H1 (cell line): ENCODE measurements at regions not wholly inside any gene's neighbourhood (a gene's known extent, or its start where the extent isn't known, plus 50 kb on each side); places are given as distances from the start of the nearest gene placed in this dataset.

Experiments
- ATF2 ChIP-seq: IDR thresholded peaks from 2 replicates; pipeline ENCODE4 v1.6.1; 2012; ENCODE audit warnings: low read length, inconsistent platforms
- ATF3 ChIP-seq: IDR thresholded peaks from 2 replicates; pipeline ENCODE4 v1.6.1; 2011; ENCODE audit warnings: low read depth, mild to moderate bottlenecking, low read length; ENCODE audit not compliant: insufficient read depth
- BRCA1 ChIP-seq: IDR thresholded peaks from 2 replicates; pipeline ENCODE4 v1.6.1; 2012; ENCODE audit warnings: low read depth, low read length, improper control_type of control experiment
- CTCF ChIP-seq, 3 experiments: IDR thresholded peaks; 1 replicate in 2 of 3; 2 replicates in 1 of 3; pipeline versions ENCODE4 v1.5.1 to v1.6.1; 2011; ENCODE audit warnings: low read length in 3 of 3, mild to moderate bottlenecking in 3 of 3, inconsistent platforms in 2 of 3, low read depth in 1 of 3, moderate library complexity in 1 of 3; ENCODE audit not compliant: insufficient read depth in 1 of 3; ENCODE audit errors: control extremely low read depth in 1 of 3
- EP300 ChIP-seq, 2 experiments: IDR thresholded peaks; 1 replicate in 1 of 2; 2 replicates in 1 of 2; pipeline ENCODE4 v1.6.1; 2011 to 2012; ENCODE audit warnings: low read depth in 2 of 2, low read length in 2 of 2, mild to moderate bottlenecking in 2 of 2, borderline replicate concordance in 1 of 2, inconsistent platforms in 1 of 2, moderate library complexity in 1 of 2
- NRF1 ChIP-seq: IDR thresholded peaks from 2 replicates; pipeline ENCODE4 v1.6.1; 2011; ENCODE audit warnings: mild to moderate bottlenecking, low read depth, low read length, improper control_type of control experiment
- POLR2A ChIP-seq, 2 experiments: IDR thresholded peaks; 1 replicate in 1 of 2; 2 replicates in 1 of 2; pipeline ENCODE4 v1.6.1; 2011; ENCODE audit warnings: low read depth in 2 of 2, low read length in 2 of 2, mild to moderate bottlenecking in 2 of 2; ENCODE audit errors: control extremely low read depth in 1 of 2
- SIN3A ChIP-seq, 2 experiments: IDR thresholded peaks in 1 of 2; conservative IDR thresholded peaks in 1 of 2; 2 replicates each; pipeline ENCODE4 v1.6.1; 2011 to 2012; ENCODE audit warnings: low read length in 2 of 2, improper control_type of control experiment in 1 of 2, low read depth in 1 of 2, mild to moderate bottlenecking in 1 of 2
- USF2 ChIP-seq: IDR thresholded peaks from 2 replicates; pipeline ENCODE4 v1.6.1; 2011; ENCODE audit warnings: low read length, improper control_type of control experiment

- TF ChIP-seq CTCF (IDR thresholded peaks at IDR 0.05; ENCODE audit: control extremely low read depth in 1 of 3, insufficient read depth in 1 of 3, low read depth in 1 of 3, low read length in 3 of 3) (no peak), ATF2 (no peak), BRCA1 (no peak), ATF3 (no peak), SIN3A (conservative IDR thresholded peaks at IDR 0.05 in 1 of 2, IDR thresholded peaks at IDR 0.05 in 1 of 2; ENCODE audit: low read depth in 1 of 2, low read length in 2 of 2) (no peak), NRF1 (no peak), USF2 (no peak), POLR2A (IDR thresholded peaks at IDR 0.05; ENCODE audit: control extremely low read depth in 1 of 2, low read depth in 2 of 2, low read length in 2 of 2) (no peak), EP300 (IDR thresholded peaks at IDR 0.05; ENCODE audit: borderline replicate concordance in 1 of 2, low read depth in 2 of 2, low read length in 2 of 2) (no peak)
Measured at GRCh38 chr2:176997074-176997791, 215.4 kb upstream of the HNRNPA3 start.
